K562 (cell line): ENCODE measurements at regions not wholly inside any gene's neighbourhood (a gene's known extent, or its start where the extent isn't known, plus 50 kb on each side); places are given as distances from the start of the nearest gene placed in this dataset.

Experiments
- CTCF ChIP-seq, 3 experiments: IDR thresholded peaks in 2 of 3; conservative IDR thresholded peaks in 1 of 3; 2 replicates each; pipeline ENCODE4 v1.5.1; 2011 to 2012; ENCODE audit warnings: low read length in 3 of 3, mild to moderate bottlenecking in 3 of 3, control low read depth in 2 of 3, improper control_type of control experiment in 1 of 3, inconsistent platforms in 1 of 3, low read depth in 1 of 3, mixed read lengths in 1 of 3, moderate library complexity in 1 of 3; ENCODE audit not compliant: insufficient read depth in 2 of 3
- E2F6 ChIP-seq, 2 experiments: IDR thresholded peaks; 2 replicates each; pipeline ENCODE4 v1.6.1; 2011; ENCODE audit warnings: borderline replicate concordance in 1 of 2, control low read depth in 1 of 2, low read depth in 1 of 2, low read length in 1 of 2, mild to moderate bottlenecking in 1 of 2, mixed read lengths in 1 of 2, moderate library complexity in 1 of 2; ENCODE audit not compliant: insufficient read depth in 1 of 2, insufficient read length in 1 of 2, poor library complexity in 1 of 2, severe bottlenecking in 1 of 2; ENCODE audit errors: extremely low read depth in 1 of 2
- FOS ChIP-seq: IDR thresholded peaks from 3 replicates; pipeline ENCODE4 v1.6.1; 2011; ENCODE audit not compliant: insufficient read length; ENCODE audit errors: extremely low read depth
- MAZ ChIP-seq, 2 experiments: fragments of 450-650 bp in 1 of 2; sonication (generic) in 1 of 2; formaldehyde crosslinking; IDR thresholded peaks in 1 of 2; conservative IDR thresholded peaks in 1 of 2; 2 replicates each; pipeline versions ENCODE4 v1.4.0 to v1.5.0; 2020; ENCODE audit warnings: mild to moderate bottlenecking in 1 of 2, missing genetic modification reagents in 1 of 2
- REST ChIP-seq, 2 experiments: fragments of 450-650 bp; formaldehyde crosslinking in 1 of 2; IDR thresholded peaks; 2 replicates each; pipeline versions ENCODE4 v1.4.0 to v1.6.1; 2014 to 2020; ENCODE audit warnings: mild to moderate bottlenecking in 2 of 2, borderline replicate concordance in 1 of 2, low read depth in 1 of 2
- SIX5 ChIP-seq, 2 experiments: IDR thresholded peaks; 2 replicates each; pipeline ENCODE4 v1.6.1; 2011; ENCODE audit warnings: low read length in 2 of 2, borderline replicate concordance in 1 of 2, low read depth in 1 of 2, mild to moderate bottlenecking in 1 of 2, moderate library complexity in 1 of 2; ENCODE audit not compliant: insufficient read depth in 1 of 2
- ZNF3 ChIP-seq: fragments of 250-450 bp; sonication (Bioruptor Pico); IDR thresholded peaks from 2 replicates; pipeline ENCODE4 v1.5.0; 2021; ENCODE audit warnings: mild to moderate bottlenecking, moderate library complexity
- ZNF589 ChIP-seq: fragments of 200-800 bp; sonication (Bioruptor generic); IDR thresholded peaks from 2 replicates; pipeline ENCODE4 v1.6.1; 2016; ENCODE audit warnings: low read depth, missing genetic modification characterization, missing compliant biosample characterization
- ZNF75A ChIP-seq: fragments of 450-650 bp; formaldehyde crosslinking; IDR thresholded peaks from 2 replicates; pipeline ENCODE4 v1.4.0; 2020; ENCODE audit warnings: mild to moderate bottlenecking
- TF ChIP-seq, protein P1 (sequence below), 2 experiments: fragments of 450-650 bp; conservative IDR thresholded peaks; 2 replicates each; pipeline ENCODE4 v1.6.1; 2017; ENCODE audit warnings: mild to moderate bottlenecking in 2 of 2, moderate library complexity in 2 of 2

DNA sequence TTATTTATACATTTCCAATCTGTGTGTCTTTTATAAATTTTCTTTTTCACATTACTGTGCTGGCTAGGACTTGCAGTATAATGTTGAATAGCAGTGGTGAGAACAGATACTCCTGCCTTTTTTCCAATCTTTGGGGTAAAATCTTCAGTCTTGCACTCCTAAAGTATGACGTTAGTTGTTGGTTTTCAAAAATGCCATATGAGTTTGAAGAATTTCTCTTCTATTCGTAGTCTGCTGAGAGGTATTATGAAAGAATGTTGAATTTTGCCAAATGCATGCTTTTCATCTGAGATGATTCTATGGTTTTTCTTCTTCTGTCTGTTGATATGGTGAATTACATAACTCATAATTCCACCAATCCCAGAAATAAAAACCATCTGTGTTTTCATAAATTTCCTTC, 335.3 kb upstream of the CHST9 start:
- no peak for TF ChIP-seq REST (IDR thresholded peaks at IDR 0.05; ENCODE audit: borderline replicate concordance)
- no peak for TF ChIP-seq REST (CRISPR knock-in tag; IDR thresholded peaks at IDR 0.05; ENCODE audit: low read depth)
- no peak for TF ChIP-seq FOS
- no peak for TF ChIP-seq ZNF589 (CRISPR knock-in tag)
- TF ChIP-seq ZNF75A, result no peak
- TF ChIP-seq MAZ (CRISPR knock-in tag; conservative IDR thresholded peaks at IDR 0.05 in 1 of 2, IDR thresholded peaks at IDR 0.05 in 1 of 2), result no peak
- no peak for TF ChIP-seq ZNF3 (CRISPR knock-in tag)
- TF ChIP-seq, protein P1, sequence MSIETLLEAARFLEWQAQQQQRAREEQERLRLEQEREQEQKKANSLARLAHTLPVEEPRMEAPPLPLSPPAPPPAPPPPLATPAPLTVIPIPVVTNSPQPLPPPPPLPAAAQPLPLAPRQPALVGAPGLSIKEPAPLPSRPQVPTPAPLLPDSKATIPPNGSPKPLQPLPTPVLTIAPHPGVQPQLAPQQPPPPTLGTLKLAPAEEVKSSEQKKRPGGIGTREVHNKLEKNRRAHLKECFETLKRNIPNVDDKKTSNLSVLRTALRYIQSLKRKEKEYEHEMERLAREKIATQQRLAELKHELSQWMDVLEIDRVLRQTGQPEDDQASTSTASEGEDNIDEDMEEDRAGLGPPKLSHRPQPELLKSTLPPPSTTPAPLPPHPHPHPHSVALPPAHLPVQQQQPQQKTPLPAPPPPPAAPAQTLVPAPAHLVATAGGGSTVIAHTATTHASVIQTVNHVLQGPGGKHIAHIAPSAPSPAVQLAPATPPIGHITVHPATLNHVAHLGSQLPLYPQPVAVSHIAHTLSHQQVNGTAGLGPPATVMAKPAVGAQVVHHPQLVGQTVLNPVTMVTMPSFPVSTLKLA (conservative IDR thresholded peaks at IDR 0.05), result no peak
- no peak for TF ChIP-seq CTCF (IDR thresholded peaks at IDR 0.05 in 2 of 3, conservative IDR thresholded peaks at IDR 0.05 in 1 of 3; ENCODE audit: insufficient read depth in 2 of 3, low read depth in 1 of 3, low read length in 3 of 3)
- no peak for TF ChIP-seq E2F6 (IDR thresholded peaks at IDR 0.05; ENCODE audit: borderline replicate concordance in 1 of 2, extremely low read depth in 1 of 2, insufficient read depth in 1 of 2, insufficient read length in 1 of 2, low read depth in 1 of 2, low read length in 1 of 2, poor library complexity in 1 of 2, severe bottlenecking in 1 of 2)
- no peak for TF ChIP-seq SIX5 (IDR thresholded peaks at IDR 0.05; ENCODE audit: borderline replicate concordance in 1 of 2, insufficient read depth in 1 of 2, low read depth in 1 of 2, low read length in 2 of 2)
